Lower leg skin (tissue), 3 donors: ENCODE measurements at regions not wholly inside any gene's neighbourhood (a gene's known extent, or its start where the extent isn't known, plus 50 kb on each side); places are given as distances from the start of the nearest gene placed in this dataset.

Experiments
- POLR2A ChIP-seq, 2 donors: fragments of 450-650 bp; IDR thresholded peaks; one replicate each; pipeline ENCODE4 v1.6.1; 2016 to 2017; ENCODE audit warnings: antibody characterized with exemption in 2 of 2, mild to moderate bottlenecking in 1 of 2, moderate library complexity in 1 of 2
- TF ChIP-seq, protein P1 (sequence below), 3 donors: fragments of 450-650 bp; IDR thresholded peaks; one replicate each; pipeline ENCODE4 v1.5.1; 2016; ENCODE audit warnings: antibody characterized with exemption in 3 of 3, mild to moderate bottlenecking in 3 of 3, moderate library complexity in 2 of 3

DNA sequence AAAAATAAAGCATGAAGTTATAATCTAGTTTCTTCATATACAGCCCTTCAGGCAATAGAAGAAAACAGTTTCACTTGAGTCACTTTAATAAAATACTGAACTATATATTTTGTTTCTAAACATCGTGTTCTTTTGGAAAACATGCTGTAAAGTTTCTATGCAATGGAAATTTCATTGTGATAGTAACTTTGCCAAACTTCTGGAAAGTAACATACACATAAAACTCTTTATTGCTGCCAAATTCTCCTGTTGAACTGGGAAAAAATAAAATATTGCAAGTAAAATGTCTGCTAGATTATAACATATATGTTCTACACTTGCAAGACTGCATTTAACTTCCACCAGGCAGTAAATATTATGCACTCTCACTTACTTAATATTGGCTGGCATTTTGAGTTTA is 635.4 kb downstream of the SPRY1 start:
- TF ChIP-seq, protein P1, sequence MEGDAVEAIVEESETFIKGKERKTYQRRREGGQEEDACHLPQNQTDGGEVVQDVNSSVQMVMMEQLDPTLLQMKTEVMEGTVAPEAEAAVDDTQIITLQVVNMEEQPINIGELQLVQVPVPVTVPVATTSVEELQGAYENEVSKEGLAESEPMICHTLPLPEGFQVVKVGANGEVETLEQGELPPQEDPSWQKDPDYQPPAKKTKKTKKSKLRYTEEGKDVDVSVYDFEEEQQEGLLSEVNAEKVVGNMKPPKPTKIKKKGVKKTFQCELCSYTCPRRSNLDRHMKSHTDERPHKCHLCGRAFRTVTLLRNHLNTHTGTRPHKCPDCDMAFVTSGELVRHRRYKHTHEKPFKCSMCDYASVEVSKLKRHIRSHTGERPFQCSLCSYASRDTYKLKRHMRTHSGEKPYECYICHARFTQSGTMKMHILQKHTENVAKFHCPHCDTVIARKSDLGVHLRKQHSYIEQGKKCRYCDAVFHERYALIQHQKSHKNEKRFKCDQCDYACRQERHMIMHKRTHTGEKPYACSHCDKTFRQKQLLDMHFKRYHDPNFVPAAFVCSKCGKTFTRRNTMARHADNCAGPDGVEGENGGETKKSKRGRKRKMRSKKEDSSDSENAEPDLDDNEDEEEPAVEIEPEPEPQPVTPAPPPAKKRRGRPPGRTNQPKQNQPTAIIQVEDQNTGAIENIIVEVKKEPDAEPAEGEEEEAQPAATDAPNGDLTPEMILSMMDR (IDR thresholded peaks at IDR 0.05): no peak
- TF ChIP-seq POLR2A (IDR thresholded peaks at IDR 0.05): no peak
